ENCODE measurements at regions not wholly inside any gene's neighbourhood (a gene's known extent, or its start where the extent isn't known, plus 50 kb on each side); places are given as distances from the start of the nearest gene placed in this dataset.

- no peak for ATAC-seq
- no peak for TF ChIP-seq ESRRG (CRISPR knock-in tag; IDR thresholded peaks at IDR 0.05)
- no peak for TF ChIP-seq CSRNP3 (CRISPR knock-in tag; IDR thresholded peaks at IDR 0.05)
- TF ChIP-seq PATZ1 (CRISPR knock-in tag; IDR thresholded peaks at IDR 0.05; ENCODE audit: borderline replicate concordance), result no peak
- TF ChIP-seq SNAI2 (CRISPR knock-in tag; IDR thresholded peaks at IDR 0.05), result no peak
- no peak for TF ChIP-seq ZNF565 (CRISPR knock-in tag; conservative IDR thresholded peaks at IDR 0.05; ENCODE audit: low read depth)
- no peak for TF ChIP-seq RARB (CRISPR knock-in tag; IDR thresholded peaks at IDR 0.05)
- no peak for TF ChIP-seq TOX (CRISPR knock-in tag; IDR thresholded peaks at IDR 0.05; ENCODE audit: borderline replicate concordance)
- TF ChIP-seq ZFP3 (CRISPR knock-in tag; IDR thresholded peaks at IDR 0.05), result no peak
- no peak for TF ChIP-seq BACH2 (CRISPR knock-in tag; IDR thresholded peaks at IDR 0.05; ENCODE audit: borderline replicate concordance)
- no peak for TF ChIP-seq TCF4 (CRISPR knock-in tag; IDR thresholded peaks at IDR 0.05; ENCODE audit: borderline replicate concordance)
- TF ChIP-seq ZC3H10 (CRISPR knock-in tag; IDR thresholded peaks at IDR 0.05), result no peak
- TF ChIP-seq TSHZ2 (CRISPR knock-in tag; IDR thresholded peaks at IDR 0.05), result no peak
- TF ChIP-seq GLIS3 (CRISPR knock-in tag; IDR thresholded peaks at IDR 0.05), result no peak
- no peak for TF ChIP-seq OSR1 (CRISPR knock-in tag; IDR thresholded peaks at IDR 0.05)
- TF ChIP-seq PPARA (CRISPR knock-in tag; IDR thresholded peaks at IDR 0.05; ENCODE audit: borderline replicate concordance), result no peak
- no peak for TF ChIP-seq ISL1 (CRISPR knock-in tag; IDR thresholded peaks at IDR 0.05)
- TF ChIP-seq ZNF8 (CRISPR knock-in tag; IDR thresholded peaks at IDR 0.05), result no peak
- TF ChIP-seq ARNTL (CRISPR knock-in tag; IDR thresholded peaks at IDR 0.05; ENCODE audit: borderline replicate concordance, low read depth), result no peak
- TF ChIP-seq CREB5 (CRISPR knock-in tag; IDR thresholded peaks at IDR 0.05; ENCODE audit: low read depth), result no peak
- no peak for TF ChIP-seq ZNF70 (CRISPR knock-in tag; IDR thresholded peaks at IDR 0.05)
These were observed 52.1 kb upstream of the CD5L start for GRCh38 chr1:157893686-157894085.

GRCh38 chr1:157894613-157895165 lies 53.1 kb upstream of the CD5L start:
- no peak for ATAC-seq
- no peak for TF ChIP-seq GLIS3 (CRISPR knock-in tag; IDR thresholded peaks at IDR 0.05)
- TF ChIP-seq RARB (CRISPR knock-in tag; IDR thresholded peaks at IDR 0.05), result no peak
- no peak for TF ChIP-seq OSR1 (CRISPR knock-in tag; IDR thresholded peaks at IDR 0.05)
- no peak for TF ChIP-seq ZNF565 (CRISPR knock-in tag; conservative IDR thresholded peaks at IDR 0.05; ENCODE audit: low read depth)
- TF ChIP-seq ISL1 (CRISPR knock-in tag; IDR thresholded peaks at IDR 0.05), result no peak
- no peak for TF ChIP-seq POU6F1 (CRISPR knock-in tag; IDR thresholded peaks at IDR 0.05; ENCODE audit: borderline replicate concordance, low read depth)
- no peak for TF ChIP-seq BACH2 (CRISPR knock-in tag; IDR thresholded peaks at IDR 0.05; ENCODE audit: borderline replicate concordance)
- no peak for TF ChIP-seq ZNF8 (CRISPR knock-in tag; IDR thresholded peaks at IDR 0.05)
- TF ChIP-seq TCF4 (CRISPR knock-in tag; IDR thresholded peaks at IDR 0.05; ENCODE audit: borderline replicate concordance), result no peak
- no peak for TF ChIP-seq CREB5 (CRISPR knock-in tag; IDR thresholded peaks at IDR 0.05; ENCODE audit: low read depth)
